WTC11 (cell line): ENCODE measurements at regions not wholly inside any gene's neighbourhood (a gene's known extent, or its start where the extent isn't known, plus 50 kb on each side); places are given as distances from the start of the nearest gene placed in this dataset.

ENCODE experiments used
- CTCF ChIP-seq: fragments of 200-600 bp; IDR thresholded peaks from 2 replicates; pipeline ENCODE4 v1.8.0; 2022; ENCODE audit warnings: antibody characterized with exemption
- MYBL2 ChIP-seq: sonication (generic); formaldehyde crosslinking; IDR thresholded peaks from 2 replicates; pipeline ENCODE4 v1.8.1; 2023; ENCODE audit warnings: mild to moderate bottlenecking, moderate library complexity, missing genetic modification reagents
- RELA ChIP-seq: sonication (generic); formaldehyde crosslinking; IDR thresholded peaks from 2 replicates; pipeline ENCODE4 v1.8.1; 2022; ENCODE audit warnings: missing genetic modification reagents, mild to moderate bottlenecking, borderline replicate concordance
- ZNF281 ChIP-seq: sonication (generic); formaldehyde crosslinking; IDR thresholded peaks from 2 replicates; pipeline ENCODE4 v1.8.0; 2023; ENCODE audit warnings: mild to moderate bottlenecking, missing genetic modification reagents
- ZNF671 ChIP-seq: fragments of 250-450 bp; sonication (Bioruptor Pico); IDR thresholded peaks from 2 replicates; pipeline ENCODE4 v1.8.0; 2021; ENCODE audit warnings: mild to moderate bottlenecking

- TF ChIP-seq ZNF671 (CRISPR knock-in tag) (no peak), ZNF281 (CRISPR knock-in tag) (no peak), CTCF (no peak), MYBL2 (CRISPR knock-in tag) (no peak), RELA (CRISPR knock-in tag) (no peak)
Observed at GRCh38 chr4:22312113-22312512, 203.8 kb downstream of the ADGRA3 start.
